ENCODE measurements at regions not wholly inside any gene's neighbourhood (a gene's known extent, or its start where the extent isn't known, plus 50 kb on each side); places are given as distances from the start of the nearest gene placed in this dataset.

DNA sequence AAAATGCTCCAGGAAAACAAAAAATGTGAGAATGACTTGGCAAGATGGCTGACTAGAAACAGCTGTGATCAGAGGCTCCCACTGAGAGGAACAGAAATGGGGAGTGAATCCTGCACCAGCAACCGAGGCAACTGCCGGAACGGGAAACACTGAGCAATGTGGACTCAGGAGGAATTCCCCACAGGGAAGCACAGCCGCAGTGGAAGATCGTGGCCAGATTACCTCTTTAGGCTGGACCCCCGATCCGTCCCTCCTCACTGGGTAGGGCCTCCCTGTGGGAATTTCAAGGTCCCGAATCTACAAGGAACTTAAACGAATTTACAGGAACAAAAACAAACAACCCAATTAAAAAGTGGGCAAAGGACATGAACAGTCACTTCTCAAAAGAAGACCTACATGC lies 385.2 kb upstream of the MCTP2 start:
- DNase-seq, result no peak

GRCh38 chr15:93837450-93837849 lies 393.9 kb upstream of the MCTP2 start:
- H3K27ac Mint-ChIP-seq, result no peak overlapping the region
- no peaks in the 10 kb centered on the region for H3K4me1 Mint-ChIP-seq (ENCODE audit: low read depth)
- H3K4me3 Mint-ChIP-seq, result no peak overlapping the region
- H3K36me3 Mint-ChIP-seq, result no peaks in the 10 kb centered on the region
- peaks cover 5% of the 10 kb centered on the region for H3K9me3 Mint-ChIP-seq
- no peaks in the 10 kb centered on the region for H3K27me3 Mint-ChIP-seq
- intact Hi-C loops (cut with micrococcal nuclease), result no loop called here
- no peak for DNase-seq
- ChIA-PET CTCF (no interaction called here), POLR2A (no interaction called here)

More for the DNA sequence above, 385.2 kb upstream of the MCTP2 start:
- intact Hi-C loops (cut with micrococcal nuclease), result no loop called here
- H3K27me3 Mint-ChIP-seq, result peaks cover 2% of the 10 kb centered on the region
- no peaks in the 10 kb centered on the region for H3K36me3 Mint-ChIP-seq
- no peaks in the 10 kb centered on the region for H3K9me3 Mint-ChIP-seq
- ChIA-PET POLR2A (no interaction called here), CTCF (no interaction called here)
- no peak overlapping the region for H3K4me3 Mint-ChIP-seq
- H3K4me1 Mint-ChIP-seq (ENCODE audit: low read depth), result no peaks in the 10 kb centered on the region
- H3K27ac Mint-ChIP-seq, result no peak overlapping the region

GRCh38 chr15:93835344-93835743 lies 396.0 kb upstream of the MCTP2 start:
- no peak for DNase-seq
- no peaks in the 10 kb centered on the region for H3K27me3 Mint-ChIP-seq
- ChIA-PET POLR2A (no interaction called here), CTCF (no interaction called here)
- intact Hi-C loops (cut with micrococcal nuclease), result no loop called here
- no peak overlapping the region for H3K4me3 Mint-ChIP-seq
- H3K36me3 Mint-ChIP-seq, result no peaks in the 10 kb centered on the region
- H3K27ac Mint-ChIP-seq, result no peak overlapping the region
- H3K4me1 Mint-ChIP-seq (ENCODE audit: low read depth), result no peaks in the 10 kb centered on the region
- H3K9me3 Mint-ChIP-seq, result peaks cover 3% of the 10 kb centered on the region

DNA sequence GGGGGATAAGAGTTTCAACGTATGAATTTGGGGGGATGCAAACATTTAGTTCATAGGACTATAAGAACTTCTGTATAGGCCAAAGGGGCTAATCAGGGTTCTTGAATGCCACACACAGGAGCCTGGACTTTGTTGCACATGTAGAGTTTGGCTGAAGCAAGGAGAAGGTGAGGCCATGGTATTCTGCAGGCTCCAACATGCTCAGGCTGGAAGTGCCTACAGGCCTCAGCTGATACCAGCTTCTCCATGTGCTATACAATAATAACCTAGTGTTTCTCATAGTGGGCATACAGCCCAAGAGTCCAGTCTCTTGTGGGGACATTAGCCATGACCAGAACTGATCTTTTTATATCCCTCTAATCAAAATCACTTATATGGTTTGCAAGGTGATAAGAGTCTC lies 399.7 kb upstream of the MCTP2 start:
- Mint-ChIP-seq H3K9me3 (no peaks in the 10 kb centered on the region), H3K36me3 (no peaks in the 10 kb centered on the region), H3K27ac (no peak overlapping the region), H3K4me1 (ENCODE audit: low read depth) (no peaks in the 10 kb centered on the region), H3K4me3 (no peak overlapping the region), H3K27me3 (no peaks in the 10 kb centered on the region)
- POLR2A ChIA-PET, result no interaction called here
- CTCF ChIA-PET, result interaction anchor here (0.9 kb wide), 1 partner anchor 245 kb away, joined by 3 read pairs; no protein-coding TSS in a partner anchor
- intact Hi-C loops (cut with micrococcal nuclease), result no loop called here
- DNase-seq, result no peak

DNA sequence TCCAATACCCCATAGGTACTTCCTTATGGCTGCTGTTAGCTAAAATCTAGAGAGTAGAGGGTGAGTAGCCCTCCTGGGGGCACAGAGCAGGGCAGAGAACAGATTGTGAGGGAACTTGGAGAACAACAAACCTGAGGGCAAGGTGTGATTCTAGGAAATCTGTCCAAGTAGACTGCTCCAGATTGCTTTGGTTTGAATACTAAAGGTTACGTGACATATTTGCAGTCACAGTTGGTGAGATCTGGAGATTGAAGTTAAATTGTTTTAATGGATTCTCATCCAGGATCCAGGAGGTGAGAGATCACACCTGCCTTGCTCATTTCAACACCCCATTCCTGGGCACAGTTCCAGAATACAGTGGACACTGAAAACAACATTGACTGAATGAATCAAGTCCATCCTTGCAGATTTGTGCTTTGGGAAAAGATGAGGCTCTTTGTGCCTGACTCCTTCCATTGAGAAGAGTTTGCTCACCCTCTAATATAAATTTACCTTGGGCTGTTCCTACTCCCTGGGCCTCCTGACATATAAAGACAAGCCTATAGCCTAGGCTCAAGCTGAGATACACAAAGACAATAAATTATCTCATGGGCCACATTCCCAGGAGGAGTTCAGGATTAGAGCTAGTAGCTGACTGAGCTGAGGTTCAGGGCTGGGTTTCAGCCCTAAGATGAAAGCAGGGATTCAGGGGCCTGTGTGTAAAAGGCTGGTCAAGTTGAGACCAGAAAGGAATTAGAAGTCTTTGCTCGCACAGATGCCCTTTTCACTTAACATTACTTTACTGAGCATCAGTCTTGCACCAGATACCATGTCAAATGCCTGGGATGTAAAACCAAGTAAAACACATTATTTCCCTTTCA lies 400.9 kb upstream of the MCTP2 start:
- Mint-ChIP-seq H3K36me3 (no peaks in the 10 kb centered on the region), H3K27me3 (no peaks in the 10 kb centered on the region), H3K27ac (no peak overlapping the region), H3K9me3 (no peaks in the 10 kb centered on the region), H3K4me1 (ENCODE audit: low read depth) (no peaks in the 10 kb centered on the region), H3K4me3 (no peak overlapping the region)
- ChIA-PET POLR2A (no interaction called here), CTCF (interaction anchor here (0.6 kb wide), 1 partner anchor 107 kb away, joined by 4 read pairs; no protein-coding TSS in a partner anchor)
- intact Hi-C loops (cut with micrococcal nuclease), result no loop called here
- DNase-seq, result no peak

DNA sequence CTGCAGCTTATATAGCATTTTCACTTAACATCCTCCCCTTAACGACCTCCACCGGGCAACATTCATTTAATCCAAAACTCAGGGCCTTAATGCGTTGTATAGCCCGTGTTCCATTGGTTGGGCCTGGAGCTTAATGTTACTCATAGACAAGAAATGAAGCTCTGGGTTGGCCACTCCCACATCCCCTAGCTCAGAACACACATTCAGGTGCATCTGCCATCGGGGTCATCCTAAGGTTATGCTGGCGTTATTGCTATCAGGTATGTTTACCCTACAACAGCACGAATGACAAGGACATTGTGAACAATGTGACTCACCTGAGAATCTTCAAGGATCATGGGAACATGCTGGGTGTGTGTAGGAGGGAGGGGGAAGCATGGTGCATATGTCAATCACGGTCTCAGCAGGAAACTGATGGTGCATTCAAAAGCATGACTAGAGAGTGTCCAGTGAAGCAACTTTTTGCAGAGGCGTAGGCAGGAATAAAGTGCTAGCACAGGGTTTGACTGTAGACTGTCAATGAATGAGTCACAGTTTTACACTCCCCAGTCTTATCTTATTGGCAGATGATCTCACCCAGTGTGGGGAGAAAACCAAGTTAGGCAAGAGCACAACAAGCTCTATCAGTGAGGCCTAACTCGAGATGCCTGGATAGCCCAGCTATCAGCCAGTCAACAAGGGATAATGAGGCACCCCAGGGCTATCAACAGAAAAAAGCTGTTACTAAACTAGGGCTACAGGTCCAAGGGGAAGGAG lies 402.1 kb upstream of the MCTP2 start:
- Mint-ChIP-seq H3K4me1 (ENCODE audit: low read depth) (no peaks in the 10 kb centered on the region), H3K4me3 (no peak overlapping the region), H3K36me3 (no peaks in the 10 kb centered on the region), H3K9me3 (no peaks in the 10 kb centered on the region), H3K27me3 (no peaks in the 10 kb centered on the region), H3K27ac (no peak overlapping the region)
- intact Hi-C loops (cut with micrococcal nuclease), result no loop called here
- no peak for DNase-seq
- ChIA-PET CTCF (no interaction called here), POLR2A (no interaction called here)

GRCh38 chr15:93826790-93827189 lies 404.6 kb upstream of the MCTP2 start:
- Mint-ChIP-seq H3K9me3 (no peaks in the 10 kb centered on the region), H3K27me3 (no peaks in the 10 kb centered on the region), H3K4me3 (no peak overlapping the region), H3K27ac (no peak overlapping the region), H3K4me1 (ENCODE audit: low read depth) (no peaks in the 10 kb centered on the region), H3K36me3 (no peaks in the 10 kb centered on the region)
- POLR2A ChIA-PET, result no interaction called here
- CTCF ChIA-PET, result no interaction called here
- no peak for DNase-seq
- intact Hi-C loops (cut with micrococcal nuclease), result no loop called here

GRCh38 chr15:93826293-93826692 lies 405.1 kb upstream of the MCTP2 start:
- intact Hi-C loops (cut with micrococcal nuclease), result no loop called here
- POLR2A ChIA-PET, result no interaction called here
- Mint-ChIP-seq H3K4me3 (no peak overlapping the region), H3K27ac (no peak overlapping the region), H3K4me1 (ENCODE audit: low read depth) (no peaks in the 10 kb centered on the region), H3K9me3 (no peaks in the 10 kb centered on the region), H3K36me3 (no peaks in the 10 kb centered on the region), H3K27me3 (no peaks in the 10 kb centered on the region)
- CTCF ChIA-PET, result no interaction called here
- no peak for DNase-seq

- Mint-ChIP-seq H3K4me1 (ENCODE audit: low read depth) (no peaks in the 10 kb centered on the region), H3K36me3 (no peaks in the 10 kb centered on the region), H3K9me3 (no peaks in the 10 kb centered on the region), H3K27ac (no peak overlapping the region), H3K4me3 (no peak overlapping the region), H3K27me3 (no peaks in the 10 kb centered on the region)
- intact Hi-C loops (cut with micrococcal nuclease), result no loop called here
- POLR2A ChIA-PET, result no interaction called here
- CTCF ChIA-PET, result no interaction called here
- no peak for DNase-seq
Observed at GRCh38 chr15:93825682-93826081, 405.7 kb upstream of the MCTP2 start.

- no peak overlapping the region for H3K27ac Mint-ChIP-seq
- H3K36me3 Mint-ChIP-seq, result no peaks in the 10 kb centered on the region
- no peaks in the 10 kb centered on the region for H3K27me3 Mint-ChIP-seq
- POLR2A ChIA-PET, result no interaction called here
- no peak for DNase-seq
- intact Hi-C loops (cut with micrococcal nuclease), result no loop called here
- no peaks in the 10 kb centered on the region for H3K9me3 Mint-ChIP-seq
- no peaks in the 10 kb centered on the region for H3K4me1 Mint-ChIP-seq (ENCODE audit: low read depth)
- CTCF ChIA-PET, result no interaction called here
- H3K4me3 Mint-ChIP-seq, result no peak overlapping the region
Observed at GRCh38 chr15:93823971-93824913, 407.1 kb upstream of the MCTP2 start.

DNA sequence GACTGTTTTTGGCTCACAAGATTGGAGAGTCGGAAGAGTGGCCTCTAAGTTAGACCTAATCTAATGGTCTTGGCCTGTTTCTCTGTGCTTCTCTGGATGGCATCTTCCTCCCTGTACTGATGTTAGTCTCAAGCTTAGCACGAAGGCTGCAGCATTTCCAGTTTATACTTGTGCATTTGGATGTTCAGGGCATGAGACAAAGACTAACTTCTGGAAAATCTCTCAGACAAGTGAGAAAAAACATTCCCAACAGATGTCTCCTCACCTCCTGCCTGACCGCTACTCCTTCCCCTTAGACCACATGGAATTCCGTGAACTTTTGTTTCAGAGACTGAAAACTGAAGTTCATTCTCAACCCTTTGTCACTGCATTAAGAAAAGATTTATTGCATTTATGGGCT lies 410.8 kb upstream of the MCTP2 start:
- H3K27ac Mint-ChIP-seq, result no peak overlapping the region
- no peak for DNase-seq
- H3K9me3 Mint-ChIP-seq, result peaks cover 5% of the 10 kb centered on the region
- no peaks in the 10 kb centered on the region for H3K4me1 Mint-ChIP-seq (ENCODE audit: low read depth)
- intact Hi-C loops (cut with micrococcal nuclease), result no loop called here
- H3K4me3 Mint-ChIP-seq, result no peak overlapping the region
- ChIA-PET CTCF (no interaction called here), POLR2A (no interaction called here)
- no peaks in the 10 kb centered on the region for H3K27me3 Mint-ChIP-seq
- no peaks in the 10 kb centered on the region for H3K36me3 Mint-ChIP-seq

DNA sequence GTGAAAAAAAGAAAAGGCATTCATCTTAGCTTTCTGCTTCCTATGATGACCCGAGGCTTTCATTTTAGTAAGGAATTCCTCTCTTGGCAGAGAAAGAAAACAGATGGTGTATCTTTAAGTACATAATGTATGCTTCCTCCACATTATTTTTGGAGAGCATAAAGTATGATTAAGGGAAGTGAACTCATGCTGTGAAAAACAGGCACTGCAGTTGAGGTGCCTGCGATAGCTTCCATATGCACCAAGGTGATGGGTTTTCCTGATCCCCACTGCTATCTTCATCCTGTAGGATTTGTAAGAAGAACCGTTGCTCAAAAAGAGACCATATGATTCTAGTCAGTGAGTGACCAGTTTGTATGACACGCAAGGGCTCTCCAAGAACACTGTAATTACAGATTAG lies 411.5 kb upstream of the MCTP2 start:
- ChIA-PET CTCF (no interaction called here), POLR2A (no interaction called here)
- DNase-seq, result no peak
- Mint-ChIP-seq H3K9me3 (peaks cover 5% of the 10 kb centered on the region), H3K36me3 (no peaks in the 10 kb centered on the region), H3K4me3 (no peak overlapping the region), H3K27me3 (no peaks in the 10 kb centered on the region), H3K4me1 (ENCODE audit: low read depth) (no peaks in the 10 kb centered on the region), H3K27ac (no peak overlapping the region)
- intact Hi-C loops (cut with micrococcal nuclease), result no loop called here
